Ectodermal cell (in vitro differentiated cells): ENCODE measurements at regions not wholly inside any gene's neighbourhood (a gene's known extent, or its start where the extent isn't known, plus 50 kb on each side); places are given as distances from the start of the nearest gene placed in this dataset.
"Not testable (repeated sequence)": the region's sequence is repeated elsewhere in the genome, so short reads cannot be mapped to it uniquely, and the experiment has no call there.

ENCODE experiments used
- H3K27ac ChIP-seq: 2 replicates; pipeline ENCODE4 v1.7.0; 2013; ENCODE audit warnings: mild to moderate bottlenecking, low read depth, low read length; ENCODE audit not compliant: insufficient read depth, poor library complexity, severe bottlenecking
- H3K27me3 ChIP-seq: 2 replicates; pipeline ENCODE4 v1.7.0; 2013; ENCODE audit warnings: mild to moderate bottlenecking, low read length; ENCODE audit not compliant: insufficient read depth, control insufficient read depth, poor library complexity, severe bottlenecking
- H3K36me3 ChIP-seq: one replicate; pipeline ENCODE4 v1.7.0; 2013; ENCODE audit warnings: low read length; ENCODE audit not compliant: control insufficient read depth, insufficient read depth
- H3K4me1 ChIP-seq: one replicate; pipeline ENCODE4 v1.7.0; 2013; ENCODE audit warnings: low read length; ENCODE audit not compliant: control insufficient read depth, insufficient read depth
- H3K4me3 ChIP-seq: 2 replicates; pipeline ENCODE4 v1.7.0; 2013; ENCODE audit warnings: low read depth, low read length, control low read depth; ENCODE audit not compliant: insufficient read depth
- H3K9me3 ChIP-seq: 2 replicates; pipeline ENCODE4 v1.7.0; 2013; ENCODE audit warnings: mild to moderate bottlenecking, low read length, moderate library complexity; ENCODE audit not compliant: control insufficient read depth
- WGBS, 2 experiments: methylation state at CpG; one replicate each; pipeline ENCODE4 v1.1.7; 2013; ENCODE audit warnings: missing lambda C conversion rate in 2 of 2; 5-methylcytosine and 5-hydroxymethylcytosine counted together

DNA sequence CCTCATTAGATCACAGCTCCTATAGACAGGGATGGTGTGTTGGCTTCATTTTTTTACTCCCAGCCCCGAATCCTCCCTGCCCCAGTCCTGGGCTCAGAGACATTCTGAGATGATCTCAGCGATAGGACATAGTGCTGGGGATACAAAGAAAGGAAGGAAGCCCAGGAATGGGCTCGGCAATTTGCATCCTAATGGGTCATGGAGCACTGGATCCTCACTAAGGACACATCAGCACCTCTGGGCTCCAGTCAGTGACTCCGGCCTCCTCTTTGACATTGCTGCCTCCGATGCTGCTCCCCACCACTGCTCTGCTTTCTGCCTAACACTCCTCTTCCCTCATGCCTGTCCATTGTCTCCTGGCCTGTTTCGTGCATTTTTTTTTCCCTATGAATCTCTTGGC is 489.1 kb downstream of the STK39 start:
- no peaks in the 10 kb centered on the region for H3K9me3 ChIP-seq
- H3K27ac ChIP-seq: no peak overlapping the region
- no peaks in the 10 kb centered on the region for H3K36me3 ChIP-seq
- peaks cover 12% of the 10 kb centered on the region for H3K4me1 ChIP-seq
- no peak overlapping the region for H3K4me3 ChIP-seq
- 80 to 81% methylated on average over 6 of the region's 6 CpGs for WGBS, 2 experiments
- H3K27me3 ChIP-seq: no peaks in the 10 kb centered on the region

DNA sequence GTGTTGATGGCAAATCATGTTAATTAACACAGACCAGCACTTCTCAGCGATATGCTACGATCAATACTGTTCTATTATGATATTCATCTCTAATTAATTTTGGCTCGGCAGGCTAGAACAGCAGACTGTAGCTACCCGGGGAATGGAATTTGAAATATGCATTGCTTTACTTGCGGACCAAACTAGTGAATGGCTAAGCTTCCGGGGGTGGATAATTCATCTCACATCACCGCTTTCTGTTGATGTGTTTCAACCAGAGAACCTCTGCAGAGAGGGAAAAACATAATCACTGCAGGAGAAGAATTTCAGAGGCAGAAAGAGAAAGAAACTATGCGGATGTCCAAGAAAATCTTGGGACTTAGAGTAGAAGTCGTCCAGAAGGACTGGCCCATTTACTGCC is 490.9 kb downstream of the STK39 start:
- 45 to 54% methylated on average over 8 to 9 of the region's 9 CpGs for WGBS, 2 experiments
- no peak overlapping the region for H3K4me3 ChIP-seq
- no peaks in the 10 kb centered on the region for H3K27me3 ChIP-seq
- H3K27ac ChIP-seq: no peak overlapping the region
- peaks cover 12% of the 10 kb centered on the region for H3K4me1 ChIP-seq
- no peaks in the 10 kb centered on the region for H3K36me3 ChIP-seq
- H3K9me3 ChIP-seq: no peaks in the 10 kb centered on the region

DNA sequence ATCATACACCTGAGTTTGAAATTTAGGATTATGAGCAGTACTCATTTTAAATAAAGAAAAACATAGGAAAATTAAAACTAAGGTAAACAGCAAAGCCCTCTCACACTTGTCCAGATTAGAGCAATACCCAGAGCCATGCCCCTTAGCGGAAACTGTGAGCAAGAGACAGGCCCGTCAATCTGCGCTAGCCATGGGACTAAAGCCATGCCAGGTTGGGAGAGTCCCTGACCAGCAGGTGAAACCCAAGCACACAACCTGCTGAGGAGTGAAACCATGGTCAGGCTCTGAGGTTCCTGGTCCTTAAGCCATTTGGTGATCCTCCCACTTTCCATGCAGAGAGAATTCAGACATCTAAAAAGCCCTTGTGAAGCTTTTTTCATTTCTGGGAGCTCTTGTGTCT is 494.3 kb downstream of the STK39 start:
- whole genome bisulfite sequencing, 2 experiments: 95 to 96% methylated on average over 3 of the region's 3 CpGs
- Histone ChIP-seq H3K27me3 (no peaks in the 10 kb centered on the region), H3K4me3 (no peak overlapping the region), H3K27ac (no peak overlapping the region), H3K9me3 (no peaks in the 10 kb centered on the region), H3K36me3 (no peaks in the 10 kb centered on the region), H3K4me1 (peaks cover 12% of the 10 kb centered on the region)

DNA sequence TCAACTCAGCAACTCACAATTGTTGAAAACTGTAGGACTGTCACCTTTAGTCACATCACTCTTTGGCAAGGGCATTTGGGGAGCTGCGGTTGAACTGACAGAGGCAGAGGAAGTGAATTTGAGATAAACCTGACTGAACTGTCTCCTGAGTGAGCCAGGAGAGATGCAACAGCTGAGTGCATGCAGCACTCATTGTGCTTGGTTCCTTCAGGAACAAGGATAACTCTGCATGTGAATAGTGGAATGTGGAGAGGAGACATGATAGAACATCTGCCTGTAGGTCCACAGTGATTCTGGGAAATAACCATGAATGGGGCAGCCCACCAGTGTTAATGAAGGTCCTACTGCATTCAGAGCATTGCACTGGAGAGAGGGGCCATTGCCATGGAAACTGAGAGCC is 494.7 kb downstream of the STK39 start:
- H3K27me3 ChIP-seq: no peaks in the 10 kb centered on the region
- H3K4me3 ChIP-seq: no peak overlapping the region
- H3K9me3 ChIP-seq: no peaks in the 10 kb centered on the region
- WGBS, 2 experiments: 66 to 67% methylated on average over 1 of the region's 1 CpG
- H3K36me3 ChIP-seq: no peaks in the 10 kb centered on the region
- H3K4me1 ChIP-seq: peaks cover 12% of the 10 kb centered on the region
- no peak overlapping the region for H3K27ac ChIP-seq

DNA sequence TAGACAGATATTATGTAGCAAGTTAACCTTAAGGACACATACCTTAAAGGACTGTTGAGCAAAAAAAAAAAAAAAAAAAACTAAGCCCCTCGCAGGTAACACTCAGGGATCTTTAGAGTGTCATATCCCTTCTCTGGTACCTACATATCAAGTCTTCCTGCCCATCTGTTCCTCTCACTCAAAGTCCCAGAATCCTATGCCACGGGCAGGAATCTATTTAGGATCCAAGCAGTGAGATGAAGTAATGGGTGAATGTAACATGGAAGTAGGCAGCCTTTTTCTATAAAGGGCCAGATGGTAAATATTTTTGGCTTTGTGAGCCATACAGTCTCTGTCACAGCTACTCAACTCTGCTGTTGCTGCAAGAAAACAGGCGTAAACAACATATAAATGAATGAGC is 496.7 kb downstream of the STK39 start:
- no peaks in the 10 kb centered on the region for H3K9me3 ChIP-seq
- H3K4me1 ChIP-seq: peaks cover 4% of the 10 kb centered on the region
- H3K27ac ChIP-seq: no peak overlapping the region
- 90 to 94% methylated on average over 3 of the region's 3 CpGs for WGBS, 2 experiments
- no peaks in the 10 kb centered on the region for H3K36me3 ChIP-seq
- H3K27me3 ChIP-seq: no peaks in the 10 kb centered on the region
- H3K4me3 ChIP-seq: no peak overlapping the region

DNA sequence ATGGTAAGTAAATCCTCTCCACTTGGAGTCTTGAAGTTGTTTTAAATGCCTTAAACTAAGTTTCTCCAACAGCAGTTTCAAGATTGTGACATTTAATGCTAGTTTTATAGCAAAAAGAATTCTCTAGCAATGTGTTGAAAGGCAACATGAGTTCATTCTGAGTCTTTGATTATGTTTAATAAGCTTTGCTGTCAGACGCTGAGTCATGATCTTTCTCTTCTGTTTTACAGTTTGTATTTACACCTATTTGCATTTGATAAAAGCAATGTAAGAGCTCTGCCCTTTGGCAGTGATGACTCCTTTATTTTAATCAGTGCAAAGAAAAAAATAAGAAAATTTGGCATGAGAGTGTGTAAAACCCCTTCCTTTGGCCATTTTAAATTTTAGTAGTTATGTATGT is 497.7 kb downstream of the STK39 start:
- Histone ChIP-seq H3K27me3 (no peaks in the 10 kb centered on the region), H3K4me1 (peaks cover 4% of the 10 kb centered on the region), H3K36me3 (no peaks in the 10 kb centered on the region), H3K9me3 (no peaks in the 10 kb centered on the region), H3K4me3 (no peak overlapping the region), H3K27ac (no peak overlapping the region)
- WGBS, 2 experiments: 80 to 85% methylated on average over 1 of the region's 1 CpG

DNA sequence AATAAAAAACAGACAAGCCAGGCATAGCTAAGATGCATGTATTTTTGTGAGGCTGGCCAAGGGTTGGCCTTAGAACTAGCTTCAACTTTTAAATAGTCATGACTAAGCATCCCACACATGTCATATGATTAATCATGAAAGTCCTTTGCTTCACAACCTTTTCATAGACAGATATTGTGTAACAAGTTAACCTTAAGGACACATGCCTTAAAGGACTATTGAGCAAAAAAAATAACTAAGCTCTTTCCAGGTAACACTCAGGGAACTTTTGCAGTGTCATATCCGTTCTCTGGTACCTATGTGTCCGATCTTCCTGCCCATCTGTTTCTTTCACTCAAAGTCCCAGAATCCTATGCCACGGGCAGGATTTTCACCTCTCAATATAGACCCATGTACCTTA is 498.4 kb downstream of the STK39 start:
- Histone ChIP-seq H3K27ac (no peak overlapping the region), H3K9me3 (no peaks in the 10 kb centered on the region), H3K27me3 (no peaks in the 10 kb centered on the region), H3K4me3 (no peak overlapping the region), H3K36me3 (no peaks in the 10 kb centered on the region), H3K4me1 (peaks cover 4% of the 10 kb centered on the region)
- 90 to 94% methylated on average over 3 of the region's 3 CpGs for WGBS, 2 experiments

DNA sequence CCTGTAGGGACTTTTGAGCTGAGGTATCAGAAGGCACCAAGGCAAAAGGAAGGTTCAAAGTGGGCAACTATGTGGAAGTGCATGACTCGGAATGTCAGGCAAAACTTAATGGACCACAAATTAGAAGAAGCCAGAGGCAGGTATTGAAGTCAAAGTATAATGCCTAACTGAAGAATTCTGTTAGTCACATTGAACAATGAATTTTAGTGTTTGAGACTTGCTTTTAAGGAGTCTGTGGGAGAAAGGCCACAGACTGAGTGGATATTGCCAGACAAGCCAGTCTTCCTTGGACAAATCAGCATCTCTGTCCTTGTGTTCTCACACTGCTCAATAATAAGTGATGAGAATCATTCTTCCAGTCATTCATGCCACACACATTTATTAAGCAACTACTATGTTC is 498.9 kb downstream of the STK39 start:
- H3K27ac ChIP-seq: no peak overlapping the region
- H3K36me3 ChIP-seq: no peaks in the 10 kb centered on the region
- no peak overlapping the region for H3K4me3 ChIP-seq
- no peaks in the 10 kb centered on the region for H3K27me3 ChIP-seq
- H3K4me1 ChIP-seq: peaks cover 2% of the 10 kb centered on the region
- WGBS, 2 experiments: 96% methylated on average over 1 of the region's 1 CpG
- no peaks in the 10 kb centered on the region for H3K9me3 ChIP-seq

DNA sequence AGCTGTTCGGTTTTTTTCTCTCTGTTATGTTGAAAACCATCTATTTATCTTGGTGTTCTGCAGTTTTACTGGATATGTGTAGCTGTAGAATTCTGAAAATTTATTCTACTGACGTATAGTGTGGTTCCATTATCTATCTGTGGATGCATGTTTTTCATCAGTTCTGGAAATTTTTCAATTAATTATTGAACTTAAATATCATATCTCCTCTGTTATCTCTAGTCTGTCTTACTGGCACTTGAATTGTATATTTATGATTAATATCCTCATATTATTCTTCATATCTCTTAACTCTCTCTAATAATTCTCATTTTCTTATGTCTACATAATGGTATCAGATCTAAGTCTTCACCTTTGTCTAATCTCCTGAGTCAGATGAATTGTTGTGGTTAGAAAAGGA is 501.7 kb downstream of the STK39 start:
- no peaks in the 10 kb centered on the region for H3K27me3 ChIP-seq
- H3K9me3 ChIP-seq: no peaks in the 10 kb centered on the region
- no peaks in the 10 kb centered on the region for H3K4me1 ChIP-seq
- no peak overlapping the region for H3K27ac ChIP-seq
- no peaks in the 10 kb centered on the region for H3K36me3 ChIP-seq
- no peak overlapping the region for H3K4me3 ChIP-seq
- WGBS, 2 experiments: 77 to 80% methylated on average over 1 of the region's 2 CpGs

DNA sequence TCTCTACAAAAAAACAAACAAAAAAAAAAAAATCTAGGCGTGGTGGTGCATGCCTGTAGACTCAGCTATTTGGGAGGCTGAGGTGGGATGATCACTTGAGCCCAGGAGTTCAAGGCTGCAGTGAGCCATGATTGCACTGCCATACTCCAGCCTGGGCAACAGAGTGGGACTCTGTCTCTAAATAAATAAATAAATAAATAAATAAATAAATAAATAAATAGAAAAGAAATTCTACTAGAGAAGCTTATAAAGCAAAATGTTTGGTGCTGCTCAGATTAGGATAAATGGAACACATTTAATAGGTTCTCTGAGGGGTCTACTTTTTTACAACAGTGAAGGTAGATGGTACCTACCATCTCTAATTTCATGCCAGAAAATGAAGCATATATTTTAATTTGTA is 507.5 kb downstream of the STK39 start:
- H3K27ac ChIP-seq, H3K4me3 ChIP-seq, H3K36me3 ChIP-seq, H3K9me3 ChIP-seq, H3K4me1 ChIP-seq, H3K27me3 ChIP-seq: not testable (repeated sequence)
- 78 to 100% methylated on average over 1 of the region's 1 CpG for WGBS, 2 experiments

DNA sequence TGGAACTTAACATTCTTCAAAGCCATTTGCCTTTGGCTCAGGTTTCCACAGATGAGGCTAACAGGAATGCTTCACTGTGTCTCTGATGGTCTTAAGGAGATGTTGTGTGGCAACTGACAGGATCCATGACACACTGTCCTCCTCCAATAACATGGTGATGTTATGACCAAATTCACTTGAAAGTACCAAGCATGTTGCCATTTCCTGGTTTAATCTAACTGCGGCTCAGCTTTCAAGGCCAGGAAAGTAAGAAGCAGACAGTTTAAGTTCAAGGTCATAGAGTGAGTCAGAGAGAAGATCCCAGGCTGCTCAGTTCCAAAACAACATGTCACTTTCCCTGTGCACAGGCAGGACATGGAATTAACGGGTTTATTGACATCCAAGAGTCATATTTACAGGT is 513.6 kb downstream of the STK39 start:
- 88 to 99% methylated on average over 1 to 2 of the region's 2 CpGs for WGBS, 2 experiments
- Histone ChIP-seq H3K27ac (no peak overlapping the region), H3K4me1 (peaks cover 12% of the 10 kb centered on the region), H3K36me3 (no peaks in the 10 kb centered on the region), H3K9me3 (no peaks in the 10 kb centered on the region), H3K27me3 (no peaks in the 10 kb centered on the region), H3K4me3 (no peak overlapping the region)
